Gastroesophageal sphincter (tissue), 3 donors: ENCODE measurements at regions not wholly inside any gene's neighbourhood (a gene's known extent, or its start where the extent isn't known, plus 50 kb on each side); places are given as distances from the start of the nearest gene placed in this dataset.
"Not testable (repeated sequence)": the region's sequence is repeated elsewhere in the genome, so short reads cannot be mapped to it uniquely, and the experiment has no call there.

Experiments
- EP300 ChIP-seq: sonication (generic); formaldehyde crosslinking; IDR thresholded peaks from one replicate; pipeline ENCODE4 v1.6.1; 2017; ENCODE audit warnings: antibody characterized with exemption, mild to moderate bottlenecking
- POLR2A ChIP-seq, 2 donors: fragments of 450-650 bp; IDR thresholded peaks; one replicate each; pipeline ENCODE4 v1.6.1; 2017; ENCODE audit warnings: antibody characterized with exemption in 2 of 2, mild to moderate bottlenecking in 2 of 2, moderate library complexity in 1 of 2
- POLR2AphosphoS5 ChIP-seq: sonication (generic); formaldehyde crosslinking; IDR thresholded peaks from one replicate; pipeline ENCODE4 v1.6.1; 2017; ENCODE audit warnings: antibody characterized with exemption
- TF ChIP-seq, protein P1 (sequence below), 4 experiments: fragments of 200-600 bp in 2 of 4; fragments of 450-650 bp in 2 of 4; sonication (generic) in 1 of 4; IDR thresholded peaks; one replicate each; pipeline ENCODE4 v1.5.1; 2017 to 2019; ENCODE audit warnings: antibody characterized with exemption in 4 of 4, mild to moderate bottlenecking in 2 of 4, moderate library complexity in 2 of 4

DNA sequence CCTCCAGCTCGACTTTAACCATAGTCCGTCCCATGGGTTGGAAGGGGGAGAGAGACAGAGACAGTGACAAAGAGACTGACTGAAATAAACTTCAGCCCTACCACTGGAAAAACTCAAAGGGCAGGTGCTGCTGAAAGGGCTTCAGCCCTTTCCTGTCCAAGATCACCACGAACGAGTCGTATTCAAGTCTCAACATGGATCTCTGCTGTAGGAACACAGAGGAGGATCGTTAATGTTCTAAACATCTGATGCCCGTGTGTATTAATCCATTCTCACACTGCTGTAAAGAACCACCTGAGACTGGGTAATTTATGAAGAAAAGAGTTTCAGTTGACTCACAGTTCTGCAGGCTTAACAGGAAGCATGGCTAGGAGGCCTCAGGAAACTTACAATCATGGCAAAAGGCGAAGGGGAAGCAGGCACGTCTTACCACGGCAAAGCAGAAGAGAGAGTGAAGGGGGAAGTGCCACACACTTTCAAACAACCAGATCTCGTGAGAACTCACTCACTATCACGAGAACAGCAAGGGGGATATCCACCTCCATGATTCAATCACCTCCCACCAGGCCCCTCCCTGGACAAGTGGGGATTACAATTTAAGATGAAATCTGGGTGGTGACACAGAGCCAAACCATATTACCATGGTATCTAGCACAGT lies 56.8 kb upstream of the IRX5 start:
- not testable (repeated sequence) for TF ChIP-seq POLR2A (IDR thresholded peaks at IDR 0.05); POLR2AphosphoS5; EP300
- TF ChIP-seq, protein P1, sequence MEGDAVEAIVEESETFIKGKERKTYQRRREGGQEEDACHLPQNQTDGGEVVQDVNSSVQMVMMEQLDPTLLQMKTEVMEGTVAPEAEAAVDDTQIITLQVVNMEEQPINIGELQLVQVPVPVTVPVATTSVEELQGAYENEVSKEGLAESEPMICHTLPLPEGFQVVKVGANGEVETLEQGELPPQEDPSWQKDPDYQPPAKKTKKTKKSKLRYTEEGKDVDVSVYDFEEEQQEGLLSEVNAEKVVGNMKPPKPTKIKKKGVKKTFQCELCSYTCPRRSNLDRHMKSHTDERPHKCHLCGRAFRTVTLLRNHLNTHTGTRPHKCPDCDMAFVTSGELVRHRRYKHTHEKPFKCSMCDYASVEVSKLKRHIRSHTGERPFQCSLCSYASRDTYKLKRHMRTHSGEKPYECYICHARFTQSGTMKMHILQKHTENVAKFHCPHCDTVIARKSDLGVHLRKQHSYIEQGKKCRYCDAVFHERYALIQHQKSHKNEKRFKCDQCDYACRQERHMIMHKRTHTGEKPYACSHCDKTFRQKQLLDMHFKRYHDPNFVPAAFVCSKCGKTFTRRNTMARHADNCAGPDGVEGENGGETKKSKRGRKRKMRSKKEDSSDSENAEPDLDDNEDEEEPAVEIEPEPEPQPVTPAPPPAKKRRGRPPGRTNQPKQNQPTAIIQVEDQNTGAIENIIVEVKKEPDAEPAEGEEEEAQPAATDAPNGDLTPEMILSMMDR (IDR thresholded peaks at IDR 0.05): not testable (repeated sequence)
